ENCODE measurements at regions not wholly inside any gene's neighbourhood (a gene's known extent, or its start where the extent isn't known, plus 50 kb on each side); places are given as distances from the start of the nearest gene placed in this dataset.

GRCh38 chr5:60544142-60544541 is 155.8 kb downstream of the DEPDC1B start:
- TF ChIP-seq POLR2A (IDR thresholded peaks at IDR 0.05; ENCODE audit: low read depth, low read length) = no peak
- TF ChIP-seq POLR2AphosphoS5 (IDR thresholded peaks at IDR 0.05; ENCODE audit: low read depth, low read length) = no peak
- no peak for TF ChIP-seq TAF1 (IDR thresholded peaks at IDR 0.05; ENCODE audit: low read depth, low read length)
- no peak for TF ChIP-seq POU2F2 (IDR thresholded peaks at IDR 0.05; ENCODE audit: low read depth, low read length)

All from GM12891 (cell line).